ENCODE measurements at regions not wholly inside any gene's neighbourhood (a gene's known extent, or its start where the extent isn't known, plus 50 kb on each side); places are given as distances from the start of the nearest gene placed in this dataset.

GRCh38 chr10:45501791-45502190 is 127.8 kb downstream of the ALOX5 start:
- no peak overlapping the region for H3K9ac ChIP-seq (ENCODE audit: low read length)
- no peak for TF ChIP-seq CTCF (IDR thresholded peaks at IDR 0.05; ENCODE audit: insufficient read depth, low read depth, low read length)
- TF ChIP-seq EZH2 (IDR thresholded peaks at IDR 0.05; ENCODE audit: insufficient read depth, low read length): no peak
- H3K27ac Mint-ChIP-seq (ENCODE audit: unreplicated experiment): no peak overlapping the region

GRCh38 chr10:45500798-45501197 is 126.8 kb downstream of the ALOX5 start:
- Histone ChIP-seq H3K4me1 (ENCODE audit: insufficient read depth, low read length) (no peaks in the 10 kb centered on the region), H2AFZ (ENCODE audit: low read depth, low read length) (no peak overlapping the region), H3K4me2 (ENCODE audit: low read length) (no peak overlapping the region), H3K27ac (ENCODE audit: low read depth, low read length) (no peak overlapping the region), H3K36me3 (ENCODE audit: insufficient read depth, low read length) (no peaks in the 10 kb centered on the region), H3K27me3 (ENCODE audit: insufficient read depth, low read length) (no peaks in the 10 kb centered on the region), H3K9me3 (ENCODE audit: insufficient read depth, low read depth, low read length) (no peaks in the 10 kb centered on the region), H3K79me2 (ENCODE audit: insufficient read depth, low read length) (no peaks in the 10 kb centered on the region), H3K4me3 (ENCODE audit: insufficient read depth, low read depth, low read length) (no peak overlapping the region), H4K20me1 (ENCODE audit: insufficient read depth, low read length) (peaks cover 7% of the 10 kb centered on the region), H3K9ac (ENCODE audit: low read length) (no peak overlapping the region)
- Mint-ChIP-seq H3K9me3 (ENCODE audit: unreplicated experiment) (peaks cover 1% of the 10 kb centered on the region), H3K4me3 (ENCODE audit: unreplicated experiment) (no peak overlapping the region), H3K27ac (ENCODE audit: unreplicated experiment) (no peak overlapping the region), H3K4me1 (ENCODE audit: low read depth, unreplicated experiment) (peaks cover 4% of the 10 kb centered on the region), H3K27me3 (ENCODE audit: low read depth, unreplicated experiment) (no peaks in the 10 kb centered on the region), H3K36me3 (ENCODE audit: low read depth, unreplicated experiment) (no peaks in the 10 kb centered on the region)
- no peak for FAIRE-seq
- no peak for DNase-seq (ENCODE audit: low read depth)
- no peak for TF ChIP-seq CTCF (IDR thresholded peaks at IDR 0.05; ENCODE audit: insufficient read depth, low read depth, low read length)
- no peak for TF ChIP-seq EZH2 (IDR thresholded peaks at IDR 0.05; ENCODE audit: insufficient read depth, low read length)

More at GRCh38 chr10:45501791-45502190, 127.8 kb downstream of the ALOX5 start:
- H3K36me3 Mint-ChIP-seq (ENCODE audit: low read depth, unreplicated experiment): no peaks in the 10 kb centered on the region
- Histone ChIP-seq H3K4me1 (ENCODE audit: insufficient read depth, low read length) (no peaks in the 10 kb centered on the region), H3K9me3 (ENCODE audit: insufficient read depth, low read depth, low read length) (no peaks in the 10 kb centered on the region), H3K4me2 (ENCODE audit: low read length) (no peak overlapping the region), H3K36me3 (ENCODE audit: insufficient read depth, low read length) (no peaks in the 10 kb centered on the region), H3K79me2 (ENCODE audit: insufficient read depth, low read length) (no peaks in the 10 kb centered on the region), H3K27ac (ENCODE audit: low read depth, low read length) (no peak overlapping the region), H2AFZ (ENCODE audit: low read depth, low read length) (no peak overlapping the region), H3K27me3 (ENCODE audit: insufficient read depth, low read length) (no peaks in the 10 kb centered on the region), H3K4me3 (ENCODE audit: insufficient read depth, low read depth, low read length) (no peak overlapping the region), H4K20me1 (ENCODE audit: insufficient read depth, low read length) (peaks cover 7% of the 10 kb centered on the region)
- H3K4me1 Mint-ChIP-seq (ENCODE audit: low read depth, unreplicated experiment): peaks cover 4% of the 10 kb centered on the region
- no peaks in the 10 kb centered on the region for H3K9me3 Mint-ChIP-seq (ENCODE audit: unreplicated experiment)
- no peak overlapping the region for H3K4me3 Mint-ChIP-seq (ENCODE audit: unreplicated experiment)
- FAIRE-seq (no peak), DNase-seq (ENCODE audit: low read depth) (no peak)
- no peaks in the 10 kb centered on the region for H3K27me3 Mint-ChIP-seq (ENCODE audit: low read depth, unreplicated experiment)

- Histone ChIP-seq H3K4me1 (ENCODE audit: insufficient read depth, low read length) (no peaks in the 10 kb centered on the region), H3K4me3 (ENCODE audit: insufficient read depth, low read depth, low read length) (no peak overlapping the region), H2AFZ (ENCODE audit: low read depth, low read length) (no peak overlapping the region), H4K20me1 (ENCODE audit: insufficient read depth, low read length) (peaks cover 4% of the 10 kb centered on the region), H3K9me3 (ENCODE audit: insufficient read depth, low read depth, low read length) (no peaks in the 10 kb centered on the region), H3K4me2 (ENCODE audit: low read length) (no peak overlapping the region), H3K79me2 (ENCODE audit: insufficient read depth, low read length) (no peaks in the 10 kb centered on the region), H3K27me3 (ENCODE audit: insufficient read depth, low read length) (no peaks in the 10 kb centered on the region), H3K36me3 (ENCODE audit: insufficient read depth, low read length) (no peaks in the 10 kb centered on the region), H3K27ac (ENCODE audit: low read depth, low read length) (no peak overlapping the region), H3K9ac (ENCODE audit: low read length) (no peak overlapping the region)
- Mint-ChIP-seq H3K9me3 (ENCODE audit: unreplicated experiment) (peaks cover 3% of the 10 kb centered on the region), H3K27ac (ENCODE audit: unreplicated experiment) (no peak overlapping the region), H3K36me3 (ENCODE audit: low read depth, unreplicated experiment) (no peaks in the 10 kb centered on the region), H3K27me3 (ENCODE audit: low read depth, unreplicated experiment) (no peaks in the 10 kb centered on the region), H3K4me1 (ENCODE audit: low read depth, unreplicated experiment) (peaks cover 4% of the 10 kb centered on the region), H3K4me3 (ENCODE audit: unreplicated experiment) (no peak overlapping the region)
- DNase-seq (ENCODE audit: low read depth) (no peak), FAIRE-seq (no peak)
- TF ChIP-seq CTCF (IDR thresholded peaks at IDR 0.05; ENCODE audit: insufficient read depth, low read depth, low read length) (no peak), EZH2 (IDR thresholded peaks at IDR 0.05; ENCODE audit: insufficient read depth, low read length) (no peak)
Observed at GRCh38 chr10:45500304-45500703, 126.3 kb downstream of the ALOX5 start.
